ENCODE measurements at regions not wholly inside any gene's neighbourhood (a gene's known extent, or its start where the extent isn't known, plus 50 kb on each side); places are given as distances from the start of the nearest gene placed in this dataset.

GRCh38 chr1:87218618-87219017 is 110.1 kb upstream of the LMO4 start:
- no peak overlapping the region for H3K4me3 ChIP-seq (ENCODE audit: low read depth, low read length)
- Mint-ChIP-seq H3K4me3 (ENCODE audit: unreplicated experiment) (no peak overlapping the region), H3K4me1 (ENCODE audit: low read depth, unreplicated experiment) (no peaks in the 10 kb centered on the region), H3K36me3 (ENCODE audit: insufficient read depth, unreplicated experiment) (no peaks in the 10 kb centered on the region), H3K27ac (ENCODE audit: unreplicated experiment) (no peak overlapping the region), H3K9me3 (ENCODE audit: unreplicated experiment) (no peaks in the 10 kb centered on the region), H3K27me3 (ENCODE audit: insufficient read depth, unreplicated experiment) (no peaks in the 10 kb centered on the region)
- H3K9me3 ChIP-seq: no peaks in the 10 kb centered on the region
- no TSS peak for BruUV-seq (replicated peaks)
- POLR2A ChIA-PET: no interaction called here
- CTCF ChIA-PET: no interaction called here
- H3K4me1 ChIP-seq: no peaks in the 10 kb centered on the region
- no peaks in the 10 kb centered on the region for H3K27me3 ChIP-seq (replicated peaks; ENCODE audit: control insufficient read depth, insufficient read depth, low read length)
- DNase-seq: no peak
- intact Hi-C loops (cut with micrococcal nuclease; ENCODE audit: unreplicated experiment): no loop called here
- no peaks in the 10 kb centered on the region for H3K36me3 ChIP-seq (ENCODE audit: control insufficient read depth, insufficient read depth, low read length)
- TF ChIP-seq CTCF (IDR thresholded peaks at IDR 0.05; ENCODE audit: insufficient read depth in 1 of 2, low read depth in 1 of 2, low read length in 1 of 2, severe bottlenecking in 1 of 2, unreplicated experiment in 1 of 2): no peak

GRCh38 chr1:87219141-87219540 is 109.5 kb upstream of the LMO4 start:
- no TSS peak for BruUV-seq (replicated peaks)
- Histone ChIP-seq H3K4me1 (no peaks in the 10 kb centered on the region), H3K9me3 (no peaks in the 10 kb centered on the region), H3K27me3 (replicated peaks; ENCODE audit: control insufficient read depth, insufficient read depth, low read length) (no peaks in the 10 kb centered on the region), H3K36me3 (ENCODE audit: control insufficient read depth, insufficient read depth, low read length) (no peaks in the 10 kb centered on the region), H3K4me3 (ENCODE audit: low read depth, low read length) (no peak overlapping the region)
- no peak for TF ChIP-seq CTCF (IDR thresholded peaks at IDR 0.05; ENCODE audit: insufficient read depth in 1 of 2, low read depth in 1 of 2, low read length in 1 of 2, severe bottlenecking in 1 of 2, unreplicated experiment in 1 of 2)
- CTCF ChIA-PET: no interaction called here
- no peaks in the 10 kb centered on the region for H3K9me3 Mint-ChIP-seq (ENCODE audit: unreplicated experiment)
- POLR2A ChIA-PET: no interaction called here
- no peaks in the 10 kb centered on the region for H3K36me3 Mint-ChIP-seq (ENCODE audit: insufficient read depth, unreplicated experiment)
- H3K27me3 Mint-ChIP-seq (ENCODE audit: insufficient read depth, unreplicated experiment): no peaks in the 10 kb centered on the region
- intact Hi-C loops (cut with micrococcal nuclease; ENCODE audit: unreplicated experiment): no loop called here
- no peak overlapping the region for H3K27ac Mint-ChIP-seq (ENCODE audit: unreplicated experiment)
- DNase-seq: no peak
- H3K4me1 Mint-ChIP-seq (ENCODE audit: low read depth, unreplicated experiment): no peaks in the 10 kb centered on the region
- no peak overlapping the region for H3K4me3 Mint-ChIP-seq (ENCODE audit: unreplicated experiment)

- intact Hi-C loops (cut with micrococcal nuclease; ENCODE audit: unreplicated experiment): no loop called here
- H3K4me3 Mint-ChIP-seq (ENCODE audit: unreplicated experiment): no peak overlapping the region
- H3K36me3 ChIP-seq (ENCODE audit: control insufficient read depth, insufficient read depth, low read length): no peaks in the 10 kb centered on the region
- H3K27me3 ChIP-seq (replicated peaks; ENCODE audit: control insufficient read depth, insufficient read depth, low read length): no peaks in the 10 kb centered on the region
- no peaks in the 10 kb centered on the region for H3K9me3 ChIP-seq
- H3K4me1 Mint-ChIP-seq (ENCODE audit: low read depth, unreplicated experiment): no peaks in the 10 kb centered on the region
- TF ChIP-seq CTCF (IDR thresholded peaks at IDR 0.05; ENCODE audit: insufficient read depth in 1 of 2, low read depth in 1 of 2, low read length in 1 of 2, severe bottlenecking in 1 of 2, unreplicated experiment in 1 of 2): no peak
- no peak overlapping the region for H3K4me3 ChIP-seq (ENCODE audit: low read depth, low read length)
- no peaks in the 10 kb centered on the region for H3K36me3 Mint-ChIP-seq (ENCODE audit: insufficient read depth, unreplicated experiment)
- no peak for DNase-seq
- POLR2A ChIA-PET: no interaction called here
- no TSS peak for BruUV-seq (replicated peaks)
- no peaks in the 10 kb centered on the region for H3K4me1 ChIP-seq
- H3K27ac Mint-ChIP-seq (ENCODE audit: unreplicated experiment): no peak overlapping the region
- no peaks in the 10 kb centered on the region for H3K9me3 Mint-ChIP-seq (ENCODE audit: unreplicated experiment)
- H3K27me3 Mint-ChIP-seq (ENCODE audit: insufficient read depth, unreplicated experiment): no peaks in the 10 kb centered on the region
- CTCF ChIA-PET: no interaction called here
Observed at GRCh38 chr1:87219626-87220025, 109.1 kb upstream of the LMO4 start.

Measured in Caco-2 (cell line).